ENCODE measurements at regions not wholly inside any gene's neighbourhood (a gene's known extent, or its start where the extent isn't known, plus 50 kb on each side); places are given as distances from the start of the nearest gene placed in this dataset.

DNA sequence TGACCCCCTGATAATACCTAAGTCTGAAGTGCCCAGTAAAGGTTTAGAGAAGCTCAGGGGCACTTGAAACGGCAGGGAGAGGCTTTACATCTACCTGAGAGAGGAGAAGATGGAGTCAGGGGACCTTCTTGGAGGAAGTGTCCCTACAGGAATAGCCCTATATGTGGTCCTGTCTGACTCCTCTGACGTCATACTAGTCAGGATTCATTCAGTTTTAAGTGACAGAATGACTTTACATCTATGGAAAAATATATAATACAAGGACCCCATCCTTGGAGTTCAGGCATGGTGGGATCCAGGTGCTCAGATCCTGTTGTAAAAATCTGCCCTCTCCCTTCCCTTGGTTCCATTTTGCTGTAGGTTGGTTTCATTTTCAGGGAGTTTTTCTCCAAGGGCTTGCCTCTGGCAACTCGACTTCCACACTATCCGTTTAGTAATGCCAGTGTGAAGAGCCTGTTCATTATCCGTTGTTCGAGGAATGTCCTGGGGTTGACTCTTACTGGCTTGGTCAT, 205.6 kb downstream of the IRF8 start:
- H3K36me3 ChIP-seq (ENCODE audit: control insufficient read depth, insufficient read depth, low read length), result no peaks in the 10 kb centered on the region
- 95% methylated on average over 4 of the region's 6 CpGs for WGBS (ENCODE audit: insufficient coverage)
- no peak for DNase-seq
- no peaks in the 10 kb centered on the region for H3K9me3 ChIP-seq (replicated peaks; ENCODE audit: control insufficient read depth, low read depth, low read length)
- H3K4me3 ChIP-seq (ENCODE audit: low read length), result no peak overlapping the region
- no peak overlapping the region for H3K27ac ChIP-seq (ENCODE audit: low read length)
- H3K4me1 ChIP-seq (ENCODE audit: control insufficient read depth, insufficient read depth, low read length), result peaks cover 14% of the 10 kb centered on the region
- peaks cover 25% of the 10 kb centered on the region for H3K27me3 ChIP-seq (ENCODE audit: control insufficient read depth, insufficient read depth, low read length)

DNA sequence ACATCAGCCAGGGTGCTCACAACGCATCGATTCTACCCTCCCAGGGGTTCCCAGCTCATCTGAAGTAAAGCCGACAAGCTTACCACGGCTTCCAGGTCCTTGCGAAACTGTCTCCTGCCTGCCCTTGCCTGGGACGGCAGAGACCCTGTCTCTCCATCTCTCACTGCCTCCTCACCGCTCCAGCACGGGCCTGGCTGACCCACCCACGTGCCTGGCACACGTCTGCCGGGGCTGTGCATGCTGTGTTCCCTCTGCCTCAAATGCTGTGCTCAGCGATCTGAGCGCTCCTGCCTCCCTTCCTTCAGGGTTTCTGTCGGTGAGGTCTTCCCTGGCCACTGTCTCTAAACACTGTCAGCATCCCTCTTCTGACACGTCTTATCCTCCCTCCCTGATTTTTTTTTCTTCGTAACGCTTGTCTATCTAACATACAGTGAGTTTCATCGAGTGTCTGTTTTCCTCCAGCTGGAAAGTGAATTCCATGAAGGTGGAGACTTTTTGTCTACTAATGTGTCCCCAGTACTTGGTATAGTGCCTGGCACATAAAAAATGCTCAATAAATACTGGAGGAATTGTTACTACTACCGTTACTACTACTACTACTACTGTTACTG, 208.4 kb downstream of the IRF8 start:
- Histone ChIP-seq H3K27ac (ENCODE audit: low read length) (no peak overlapping the region), H3K4me3 (ENCODE audit: low read length) (no peak overlapping the region), H3K4me1 (ENCODE audit: control insufficient read depth, insufficient read depth, low read length) (no peaks in the 10 kb centered on the region), H3K9me3 (replicated peaks; ENCODE audit: control insufficient read depth, low read depth, low read length) (no peaks in the 10 kb centered on the region), H3K27me3 (ENCODE audit: control insufficient read depth, insufficient read depth, low read length) (peaks cover 18% of the 10 kb centered on the region), H3K36me3 (ENCODE audit: control insufficient read depth, insufficient read depth, low read length) (no peaks in the 10 kb centered on the region)
- DNase-seq, result no peak
- WGBS (ENCODE audit: insufficient coverage), result 46% methylated on average over 14 of the region's 19 CpGs

DNA sequence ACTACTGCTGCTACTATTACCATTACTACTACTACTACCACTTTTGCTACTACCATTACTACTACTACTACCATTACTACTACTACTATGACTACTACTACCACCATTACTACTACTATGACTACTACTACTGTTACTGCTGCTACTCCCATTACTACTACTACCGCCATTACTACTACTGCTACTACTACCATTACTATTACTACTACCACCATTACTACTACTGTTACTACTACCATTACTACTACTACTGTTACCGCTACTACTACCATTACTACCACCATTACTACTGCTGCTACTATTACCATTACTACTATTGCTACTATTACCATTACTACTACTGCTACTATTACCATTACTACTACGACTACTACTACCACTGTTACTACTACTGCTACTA, 209.1 kb downstream of the IRF8 start:
- WGBS (ENCODE audit: insufficient coverage), result 97% methylated on average over 3 of the region's 3 CpGs
- Histone ChIP-seq H3K9me3 (replicated peaks; ENCODE audit: control insufficient read depth, low read depth, low read length) (no peaks in the 10 kb centered on the region), H3K27ac (ENCODE audit: low read length) (no peak overlapping the region), H3K4me1 (ENCODE audit: control insufficient read depth, insufficient read depth, low read length) (no peaks in the 10 kb centered on the region), H3K27me3 (ENCODE audit: control insufficient read depth, insufficient read depth, low read length) (peaks cover 19% of the 10 kb centered on the region), H3K4me3 (ENCODE audit: low read length) (no peak overlapping the region), H3K36me3 (ENCODE audit: control insufficient read depth, insufficient read depth, low read length) (no peaks in the 10 kb centered on the region)
- no peak for DNase-seq

DNA sequence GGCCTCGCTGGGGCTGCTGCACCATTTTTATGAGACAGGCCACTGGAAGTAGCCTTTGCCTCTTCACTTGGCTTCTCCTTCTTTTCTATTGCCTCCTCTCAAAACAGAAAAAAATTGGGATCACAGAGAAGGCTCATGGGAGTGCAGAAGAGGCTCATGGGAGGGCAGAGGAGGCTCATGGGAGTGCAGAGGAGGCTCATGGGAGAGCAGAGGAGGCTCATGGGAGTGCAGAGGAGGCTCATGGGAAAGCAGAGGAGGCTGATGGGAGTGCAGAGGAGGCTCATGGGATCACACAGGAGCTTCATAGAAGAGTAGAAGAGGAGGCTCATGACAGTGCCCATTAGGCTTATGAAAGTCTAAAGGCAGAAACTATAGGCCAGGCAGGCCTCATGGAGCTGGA, 211.2 kb downstream of the IRF8 start:
- Histone ChIP-seq H3K4me1 (ENCODE audit: control insufficient read depth, insufficient read depth, low read length) (no peaks in the 10 kb centered on the region), H3K36me3 (ENCODE audit: control insufficient read depth, insufficient read depth, low read length) (no peaks in the 10 kb centered on the region), H3K27ac (ENCODE audit: low read length) (no peak overlapping the region), H3K4me3 (ENCODE audit: low read length) (no peak overlapping the region), H3K27me3 (ENCODE audit: control insufficient read depth, insufficient read depth, low read length) (peaks cover 16% of the 10 kb centered on the region), H3K9me3 (replicated peaks; ENCODE audit: control insufficient read depth, low read depth, low read length) (no peaks in the 10 kb centered on the region)
- WGBS (ENCODE audit: insufficient coverage), result no CpG with 5 or more reads among the region's 1 CpG
- no peak for DNase-seq

GRCh38 chr16:86110726-86111125, 211.8 kb downstream of the IRF8 start:
- Histone ChIP-seq H3K27me3 (ENCODE audit: control insufficient read depth, insufficient read depth, low read length) (peaks cover 16% of the 10 kb centered on the region), H3K4me3 (ENCODE audit: low read length) (no peak overlapping the region), H3K27ac (ENCODE audit: low read length) (no peak overlapping the region), H3K9me3 (replicated peaks; ENCODE audit: control insufficient read depth, low read depth, low read length) (no peaks in the 10 kb centered on the region), H3K4me1 (ENCODE audit: control insufficient read depth, insufficient read depth, low read length) (no peaks in the 10 kb centered on the region), H3K36me3 (ENCODE audit: control insufficient read depth, insufficient read depth, low read length) (no peaks in the 10 kb centered on the region)
- WGBS (ENCODE audit: insufficient coverage), result 100% methylated on average over 1 of the region's 4 CpGs
- DNase-seq, result no peak

GRCh38 chr16:86112178-86112577, 213.2 kb downstream of the IRF8 start:
- no peak for DNase-seq
- Histone ChIP-seq H3K36me3 (ENCODE audit: control insufficient read depth, insufficient read depth, low read length) (no peaks in the 10 kb centered on the region), H3K27ac (ENCODE audit: low read length) (no peak overlapping the region), H3K27me3 (ENCODE audit: control insufficient read depth, insufficient read depth, low read length) (peaks cover 14% of the 10 kb centered on the region), H3K4me1 (ENCODE audit: control insufficient read depth, insufficient read depth, low read length) (no peaks in the 10 kb centered on the region), H3K4me3 (ENCODE audit: low read length) (no peak overlapping the region), H3K9me3 (replicated peaks; ENCODE audit: control insufficient read depth, low read depth, low read length) (no peaks in the 10 kb centered on the region)
- 25% methylated on average over 1 of the region's 4 CpGs for WGBS (ENCODE audit: insufficient coverage)

- no peak overlapping the region for H3K4me3 ChIP-seq (ENCODE audit: low read length)
- DNase-seq, result no peak
- H3K4me1 ChIP-seq (ENCODE audit: control insufficient read depth, insufficient read depth, low read length), result no peaks in the 10 kb centered on the region
- no peaks in the 10 kb centered on the region for H3K36me3 ChIP-seq (ENCODE audit: control insufficient read depth, insufficient read depth, low read length)
- H3K27ac ChIP-seq (ENCODE audit: low read length), result no peak overlapping the region
- no peaks in the 10 kb centered on the region for H3K9me3 ChIP-seq (replicated peaks; ENCODE audit: control insufficient read depth, low read depth, low read length)
- 17% methylated on average over 1 of the region's 5 CpGs for WGBS (ENCODE audit: insufficient coverage)
- peaks cover 44% of the 10 kb centered on the region for H3K27me3 ChIP-seq (ENCODE audit: control insufficient read depth, insufficient read depth, low read length)
Measured at GRCh38 chr16:86117235-86117634, 218.3 kb downstream of the IRF8 start.

DNA sequence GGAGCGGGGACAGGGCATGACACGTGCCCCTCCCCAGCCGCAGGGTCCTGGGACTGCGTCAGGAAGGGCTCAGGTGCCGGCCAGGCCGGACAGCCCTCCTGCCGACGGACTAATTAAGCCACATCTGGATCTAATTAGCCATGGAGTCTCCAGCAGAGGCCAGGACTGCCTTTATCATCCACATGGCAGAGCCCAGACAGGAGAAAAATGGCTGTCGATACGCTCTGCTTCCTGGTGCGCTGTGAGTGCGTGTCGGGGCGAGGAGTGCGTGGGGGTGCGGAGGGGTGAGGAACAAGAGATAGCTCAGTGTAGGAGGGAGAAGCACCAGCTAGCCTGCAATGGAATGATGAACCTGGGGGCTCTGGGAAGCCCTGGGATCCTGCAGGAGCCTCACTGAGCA, 218.8 kb downstream of the IRF8 start:
- 20% methylated on average over 16 of the region's 16 CpGs for WGBS (ENCODE audit: insufficient coverage)
- Histone ChIP-seq H3K4me3 (ENCODE audit: low read length) (no peak overlapping the region), H3K4me1 (ENCODE audit: control insufficient read depth, insufficient read depth, low read length) (no peaks in the 10 kb centered on the region), H3K9me3 (replicated peaks; ENCODE audit: control insufficient read depth, low read depth, low read length) (no peaks in the 10 kb centered on the region), H3K27ac (ENCODE audit: low read length) (no peak overlapping the region), H3K36me3 (ENCODE audit: control insufficient read depth, insufficient read depth, low read length) (no peaks in the 10 kb centered on the region), H3K27me3 (ENCODE audit: control insufficient read depth, insufficient read depth, low read length) (peaks cover 47% of the 10 kb centered on the region)
- no peak for DNase-seq

DNA sequence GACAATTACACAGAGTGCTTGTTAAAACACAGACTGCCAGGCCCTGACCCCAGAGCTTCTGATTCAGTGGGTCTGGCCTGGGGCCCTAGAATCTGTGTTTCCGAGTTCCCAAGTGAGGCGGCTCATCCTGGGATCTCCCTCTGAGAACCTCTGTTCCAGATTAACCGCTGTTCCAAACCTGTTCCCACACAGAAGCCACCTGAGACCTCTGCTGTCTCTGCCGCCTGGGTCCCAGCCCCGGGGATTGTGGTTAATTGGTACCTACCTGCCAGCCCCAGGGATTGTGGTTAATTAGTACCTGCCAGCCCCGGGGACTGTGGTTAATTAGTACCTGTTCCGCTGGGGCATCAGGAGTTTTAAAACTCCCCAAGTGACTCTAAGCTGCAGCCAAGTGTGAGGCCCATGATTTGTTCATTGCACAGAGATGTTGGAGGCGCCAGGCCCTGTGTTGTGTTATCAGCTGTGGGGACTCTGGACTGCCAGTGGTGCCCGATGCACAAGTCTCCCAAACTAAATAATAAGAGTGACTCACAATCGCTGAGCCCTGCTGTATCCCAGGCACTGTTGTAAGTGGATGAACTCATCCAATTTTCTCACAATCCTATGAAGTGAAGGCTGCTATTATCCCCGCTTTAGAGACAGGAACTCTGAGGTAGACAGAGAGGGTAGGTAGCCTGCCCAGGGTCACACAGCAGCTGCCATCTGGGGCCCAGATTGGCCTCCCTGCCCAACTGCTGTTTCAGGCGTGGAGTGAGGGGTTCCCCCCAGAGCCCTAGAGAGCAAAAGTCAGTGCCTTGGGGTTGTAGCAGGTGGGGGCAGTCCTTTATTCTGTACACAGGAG, 219.7 kb downstream of the IRF8 start:
- Histone ChIP-seq H3K27ac (ENCODE audit: low read length) (no peak overlapping the region), H3K36me3 (ENCODE audit: control insufficient read depth, insufficient read depth, low read length) (no peaks in the 10 kb centered on the region), H3K9me3 (replicated peaks; ENCODE audit: control insufficient read depth, low read depth, low read length) (no peaks in the 10 kb centered on the region), H3K4me3 (ENCODE audit: low read length) (no peak overlapping the region), H3K27me3 (ENCODE audit: control insufficient read depth, insufficient read depth, low read length) (peaks cover 49% of the 10 kb centered on the region), H3K4me1 (ENCODE audit: control insufficient read depth, insufficient read depth, low read length) (no peaks in the 10 kb centered on the region)
- WGBS (ENCODE audit: insufficient coverage), result 58% methylated on average over 6 of the region's 12 CpGs
- no peak for DNase-seq

- peaks cover 59% of the 10 kb centered on the region for H3K27me3 ChIP-seq (ENCODE audit: control insufficient read depth, insufficient read depth, low read length)
- no peak for DNase-seq
- 56% methylated on average over 4 of the region's 8 CpGs for WGBS (ENCODE audit: insufficient coverage)
- no peaks in the 10 kb centered on the region for H3K36me3 ChIP-seq (ENCODE audit: control insufficient read depth, insufficient read depth, low read length)
- no peaks in the 10 kb centered on the region for H3K4me1 ChIP-seq (ENCODE audit: control insufficient read depth, insufficient read depth, low read length)
- no peak overlapping the region for H3K27ac ChIP-seq (ENCODE audit: low read length)
- H3K4me3 ChIP-seq (ENCODE audit: low read length), result no peak overlapping the region
- no peaks in the 10 kb centered on the region for H3K9me3 ChIP-seq (replicated peaks; ENCODE audit: control insufficient read depth, low read depth, low read length)
Measured at GRCh38 chr16:86120201-86121192, 221.5 kb downstream of the IRF8 start.

Measured in muscle of leg (tissue), 3 donors.